ENCODE measurements at regions not wholly inside any gene's neighbourhood (a gene's known extent, or its start where the extent isn't known, plus 50 kb on each side); places are given as distances from the start of the nearest gene placed in this dataset.

DNA sequence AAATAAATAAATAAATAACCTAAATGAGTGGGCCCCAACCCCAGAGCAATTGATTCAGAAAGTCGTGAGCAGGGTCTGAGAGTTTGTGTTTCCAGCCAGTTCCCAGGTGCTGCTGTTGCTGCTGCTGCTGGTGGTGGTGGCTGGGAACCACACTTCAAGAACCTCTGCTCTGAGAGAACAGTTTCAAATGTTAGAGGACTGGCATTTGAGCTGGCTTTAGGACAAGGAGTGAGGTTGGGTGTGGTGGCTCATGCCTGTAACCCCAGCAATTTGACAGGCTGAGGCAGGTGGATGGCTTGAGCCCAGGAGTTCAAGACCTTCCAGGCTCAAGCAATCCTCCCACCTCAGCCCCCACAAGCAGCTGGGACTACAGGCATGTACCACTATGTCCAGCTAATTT is 123.1 kb upstream of the UBE2E1 start:
- TF ChIP-seq, protein P1, sequence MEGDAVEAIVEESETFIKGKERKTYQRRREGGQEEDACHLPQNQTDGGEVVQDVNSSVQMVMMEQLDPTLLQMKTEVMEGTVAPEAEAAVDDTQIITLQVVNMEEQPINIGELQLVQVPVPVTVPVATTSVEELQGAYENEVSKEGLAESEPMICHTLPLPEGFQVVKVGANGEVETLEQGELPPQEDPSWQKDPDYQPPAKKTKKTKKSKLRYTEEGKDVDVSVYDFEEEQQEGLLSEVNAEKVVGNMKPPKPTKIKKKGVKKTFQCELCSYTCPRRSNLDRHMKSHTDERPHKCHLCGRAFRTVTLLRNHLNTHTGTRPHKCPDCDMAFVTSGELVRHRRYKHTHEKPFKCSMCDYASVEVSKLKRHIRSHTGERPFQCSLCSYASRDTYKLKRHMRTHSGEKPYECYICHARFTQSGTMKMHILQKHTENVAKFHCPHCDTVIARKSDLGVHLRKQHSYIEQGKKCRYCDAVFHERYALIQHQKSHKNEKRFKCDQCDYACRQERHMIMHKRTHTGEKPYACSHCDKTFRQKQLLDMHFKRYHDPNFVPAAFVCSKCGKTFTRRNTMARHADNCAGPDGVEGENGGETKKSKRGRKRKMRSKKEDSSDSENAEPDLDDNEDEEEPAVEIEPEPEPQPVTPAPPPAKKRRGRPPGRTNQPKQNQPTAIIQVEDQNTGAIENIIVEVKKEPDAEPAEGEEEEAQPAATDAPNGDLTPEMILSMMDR (IDR thresholded peaks at IDR 0.05; ENCODE audit: insufficient read depth, low read length) = no peak
- no peak for TF ChIP-seq POLR2AphosphoS5 (IDR thresholded peaks at IDR 0.05; ENCODE audit: low read depth)
